Lung (tissue), 11 donors: ENCODE measurements at regions not wholly inside any gene's neighbourhood (a gene's known extent, or its start where the extent isn't known, plus 50 kb on each side); places are given as distances from the start of the nearest gene placed in this dataset.

Experiments used
- ATAC-seq: fragments of 200-7000 bp; cut with Tn5 transposase; one replicate; pipeline ENCODE4 v1.9.1; 2020; ENCODE audit warnings: moderate number of reproducible peaks; ENCODE audit not compliant: insufficient read depth, low FRiP score
- DNase-seq, 3 donors: peaks; one replicate each; pipeline ENCODE4 v3.0.0-alpha.2; 2013 to 2017
- H3K27ac ChIP-seq, 2 donors: one replicate each; pipeline ENCODE4 v1.5.1; 2013; ENCODE audit warnings: mild to moderate bottlenecking in 2 of 2, moderate library complexity in 2 of 2, control low read depth in 1 of 2, inconsistent platforms in 1 of 2, low read depth in 1 of 2, low read length in 1 of 2
- H3K27me3 ChIP-seq, 3 donors: one replicate each; pipeline ENCODE4 v1.5.1; 2013; ENCODE audit warnings: low read length in 2 of 3; ENCODE audit not compliant: control insufficient read depth in 3 of 3, insufficient read depth in 3 of 3
- H3K36me3 ChIP-seq, 4 donors: one replicate each; pipeline ENCODE4 v1.5.1; 2013; ENCODE audit warnings: low read length in 4 of 4, mild to moderate bottlenecking in 1 of 4, moderate library complexity in 1 of 4; ENCODE audit not compliant: control insufficient read depth in 4 of 4, insufficient read depth in 4 of 4
- H3K4me1 ChIP-seq, 5 donors: one replicate each; pipeline ENCODE4 v1.5.1; 2013; ENCODE audit warnings: low read length in 5 of 5, mild to moderate bottlenecking in 2 of 5, moderate library complexity in 1 of 5; ENCODE audit not compliant: control insufficient read depth in 5 of 5, insufficient read depth in 5 of 5
- H3K4me3 ChIP-seq: one replicate; pipeline ENCODE4 v1.5.1; 2013; ENCODE audit warnings: mild to moderate bottlenecking, control low read depth, moderate library complexity
- H3K9ac ChIP-seq, 2 donors: one replicate each; pipeline ENCODE4 v1.5.1; 2013; ENCODE audit warnings: low read length in 2 of 2, control low read depth in 1 of 2; ENCODE audit not compliant: insufficient read depth in 1 of 2
- H3K9me3 ChIP-seq, 4 donors: one replicate each; pipeline ENCODE4 v1.5.1; 2013; ENCODE audit warnings: low read length in 3 of 4, mild to moderate bottlenecking in 1 of 4, moderate library complexity in 1 of 4; ENCODE audit not compliant: control insufficient read depth in 4 of 4, insufficient read depth in 3 of 4
- WGBS, 2 donors: extraction: QIAGEN DNeasy Blood & Tissue Kit; methylation state at CpG; one replicate each; pipeline ENCODE4 v1.1.7; 2013; 5-methylcytosine and 5-hydroxymethylcytosine counted together
- TF ChIP-seq, protein P1 (sequence below): IDR thresholded peaks from 2 replicates; pipeline ENCODE4 v1.5.1; 2012; ENCODE audit warnings: mild to moderate bottlenecking; ENCODE audit errors: control extremely low read depth, extremely low read depth
- donor health status: control.
- donor health status: control.
- donor health status: Bipolar disorder and iron deficiency.
- donor health status: healthy.
- donor health status: DM: yes; HTN: yes; CAD: no.

- Histone ChIP-seq H3K27ac (no peak overlapping the region), H3K9me3 (no peaks in the 10 kb centered on the region), H3K9ac (no peak overlapping the region), H3K4me3 (no peak overlapping the region), H3K4me1 (no peaks in the 10 kb centered on the region), H3K36me3 (no peaks in the 10 kb centered on the region), H3K27me3 (no peaks in the 10 kb centered on the region)
- ATAC-seq, result no peak
- DNase-seq, result no peak
- WGBS, 2 donors, result 87 to 89% methylated on average over 4 of the region's 4 CpGs
- TF ChIP-seq, protein P1, sequence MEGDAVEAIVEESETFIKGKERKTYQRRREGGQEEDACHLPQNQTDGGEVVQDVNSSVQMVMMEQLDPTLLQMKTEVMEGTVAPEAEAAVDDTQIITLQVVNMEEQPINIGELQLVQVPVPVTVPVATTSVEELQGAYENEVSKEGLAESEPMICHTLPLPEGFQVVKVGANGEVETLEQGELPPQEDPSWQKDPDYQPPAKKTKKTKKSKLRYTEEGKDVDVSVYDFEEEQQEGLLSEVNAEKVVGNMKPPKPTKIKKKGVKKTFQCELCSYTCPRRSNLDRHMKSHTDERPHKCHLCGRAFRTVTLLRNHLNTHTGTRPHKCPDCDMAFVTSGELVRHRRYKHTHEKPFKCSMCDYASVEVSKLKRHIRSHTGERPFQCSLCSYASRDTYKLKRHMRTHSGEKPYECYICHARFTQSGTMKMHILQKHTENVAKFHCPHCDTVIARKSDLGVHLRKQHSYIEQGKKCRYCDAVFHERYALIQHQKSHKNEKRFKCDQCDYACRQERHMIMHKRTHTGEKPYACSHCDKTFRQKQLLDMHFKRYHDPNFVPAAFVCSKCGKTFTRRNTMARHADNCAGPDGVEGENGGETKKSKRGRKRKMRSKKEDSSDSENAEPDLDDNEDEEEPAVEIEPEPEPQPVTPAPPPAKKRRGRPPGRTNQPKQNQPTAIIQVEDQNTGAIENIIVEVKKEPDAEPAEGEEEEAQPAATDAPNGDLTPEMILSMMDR, result no peak
Observed at GRCh38 chr2:6791682-6792081, 74.0 kb downstream of the CMPK2 start.

- 85 to 91% methylated on average over 5 of the region's 5 CpGs for WGBS, 2 donors
- ATAC-seq (no peak), DNase-seq (no peak)
- no peak overlapping the region for H3K27ac ChIP-seq
- TF ChIP-seq, protein P1, result no peak
- H3K4me3 ChIP-seq, result no peak overlapping the region
- no peak overlapping the region for H3K9ac ChIP-seq
- no peaks in the 10 kb centered on the region for H3K9me3 ChIP-seq
- no peaks in the 10 kb centered on the region for H3K4me1 ChIP-seq
- no peaks in the 10 kb centered on the region for H3K27me3 ChIP-seq
- H3K36me3 ChIP-seq, result no peaks in the 10 kb centered on the region
Observed at GRCh38 chr2:6792883-6793282, 72.8 kb downstream of the CMPK2 start.

DNA sequence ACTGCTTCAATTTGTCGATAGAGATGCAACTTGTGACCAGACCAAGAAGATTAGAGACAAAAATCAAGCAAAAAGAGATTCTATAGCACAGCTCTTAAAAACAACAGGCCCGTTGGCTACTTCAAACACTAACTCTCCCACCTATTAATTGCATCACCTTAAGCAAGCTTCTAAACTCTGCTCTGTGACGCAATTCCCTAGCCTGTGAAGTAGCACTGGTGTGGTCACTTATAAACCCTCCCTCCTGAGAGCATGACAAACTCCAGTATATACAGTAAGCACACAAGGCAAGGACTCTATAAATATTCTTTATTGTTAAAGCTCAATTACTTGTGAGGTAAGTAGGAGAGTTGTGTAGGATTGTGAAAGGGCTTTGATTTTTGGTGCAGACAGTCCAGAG, 72.3 kb downstream of the CMPK2 start:
- DNase-seq (peak in 1 of 3 donors; percentile 57), ATAC-seq (no peak)
- Histone ChIP-seq H3K36me3 (no peaks in the 10 kb centered on the region), H3K4me3 (no peak overlapping the region), H3K4me1 (no peaks in the 10 kb centered on the region), H3K9ac (no peak overlapping the region), H3K27ac (no peak overlapping the region), H3K27me3 (no peaks in the 10 kb centered on the region), H3K9me3 (no peaks in the 10 kb centered on the region)
- TF ChIP-seq, protein P1, result no peak
- WGBS, 2 donors, result 48 to 61% methylated on average over 3 of the region's 3 CpGs

GRCh38 chr2:6793913-6794312, 71.8 kb downstream of the CMPK2 start:
- DNase-seq (no peak), ATAC-seq (no peak)
- Histone ChIP-seq H3K4me3 (no peak overlapping the region), H3K4me1 (no peaks in the 10 kb centered on the region), H3K27ac (no peak overlapping the region), H3K36me3 (no peaks in the 10 kb centered on the region), H3K9ac (no peak overlapping the region), H3K27me3 (no peaks in the 10 kb centered on the region), H3K9me3 (no peaks in the 10 kb centered on the region)
- TF ChIP-seq, protein P1, result no peak
- WGBS, 2 donors, result 87% methylated on average over 6 of the region's 6 CpGs
